SK-N-SH treated with all-trans-retinoic acid at 6 μM for 48 hours (cell line): ENCODE measurements at regions not wholly inside any gene's neighbourhood (a gene's known extent, or its start where the extent isn't known, plus 50 kb on each side); places are given as distances from the start of the nearest gene placed in this dataset.

ENCODE experiments used
- ATAC-seq: fragments of 200-7000 bp; cut with Tn5 transposase; 3 replicates; pipeline ENCODE4 v1.9.1; 2020; ENCODE audit warnings: mild to moderate bottlenecking, moderate library complexity
- ARNTL ChIP-seq: fragments of 450-650 bp; formaldehyde crosslinking; IDR thresholded peaks from 2 replicates; pipeline ENCODE4 v1.5.0; 2020; ENCODE audit warnings: low read depth, mild to moderate bottlenecking, moderate library complexity, borderline replicate concordance
- BACH2 ChIP-seq: fragments of 250-450 bp; sonication (Bioruptor Pico); IDR thresholded peaks from 2 replicates; pipeline ENCODE4 v1.9.0; 2021; ENCODE audit warnings: mild to moderate bottlenecking, borderline replicate concordance
- ESRRG ChIP-seq: fragments of 250-450 bp; sonication (Bioruptor Pico); IDR thresholded peaks from 2 replicates; pipeline ENCODE4 v1.6.1; 2021; ENCODE audit warnings: mild to moderate bottlenecking
- GLIS3 ChIP-seq: fragments of 250-450 bp; sonication (Bioruptor Pico); IDR thresholded peaks from 2 replicates; pipeline ENCODE4 v1.5.0; 2020; ENCODE audit warnings: mild to moderate bottlenecking, moderate library complexity
- OSR1 ChIP-seq: fragments of 250-450 bp; sonication (Bioruptor Pico); IDR thresholded peaks from 2 replicates; pipeline ENCODE4 v1.8.0; 2022; ENCODE audit warnings: moderate library complexity, mild to moderate bottlenecking, inconsistent platforms
- PPARA ChIP-seq: fragments of 250-450 bp; sonication (Bioruptor Pico); IDR thresholded peaks from 2 replicates; pipeline ENCODE4 v1.5.0; 2020; ENCODE audit warnings: mild to moderate bottlenecking, borderline replicate concordance
- SNAI2 ChIP-seq: fragments of 250-450 bp; sonication (Bioruptor Pico); IDR thresholded peaks from 2 replicates; pipeline ENCODE4 v1.5.0; 2020; ENCODE audit warnings: mild to moderate bottlenecking, moderate library complexity
- TCF4 ChIP-seq: fragments of 250-450 bp; sonication (Bioruptor Pico); IDR thresholded peaks from 2 replicates; pipeline ENCODE4 v1.8.0; 2021; ENCODE audit warnings: mild to moderate bottlenecking, moderate library complexity, borderline replicate concordance
- TOX ChIP-seq: fragments of 250-450 bp; sonication (Bioruptor Pico); IDR thresholded peaks from 2 replicates; pipeline ENCODE4 v1.8.0; 2021; ENCODE audit warnings: mild to moderate bottlenecking, moderate library complexity, borderline replicate concordance
- ZC3H10 ChIP-seq: fragments of 250-450 bp; sonication (Bioruptor Pico); IDR thresholded peaks from 2 replicates; pipeline ENCODE4 v1.5.1; 2021; ENCODE audit warnings: mild to moderate bottlenecking, moderate library complexity
- ZFP3 ChIP-seq: fragments of 250-450 bp; sonication (Bioruptor Pico); IDR thresholded peaks from 2 replicates; pipeline ENCODE4 v1.5.0; 2020; ENCODE audit warnings: mild to moderate bottlenecking, moderate library complexity
- ZFP30 ChIP-seq: fragments of 450-650 bp; formaldehyde crosslinking; IDR thresholded peaks from 2 replicates; pipeline ENCODE4 v1.5.0; 2022; ENCODE audit warnings: mild to moderate bottlenecking, moderate library complexity
- TF ChIP-seq, protein P1 (sequence below): fragments of 250-450 bp; sonication (Bioruptor Pico); IDR thresholded peaks from 2 replicates; pipeline ENCODE4 v1.5.0; 2020; ENCODE audit warnings: mild to moderate bottlenecking, moderate library complexity
- TF ChIP-seq, protein P2 (sequence below): fragments of 250-450 bp; sonication (Bioruptor Pico); IDR thresholded peaks from 2 replicates; pipeline ENCODE4 v1.5.1; 2020; ENCODE audit warnings: low read depth, mild to moderate bottlenecking, moderate library complexity
- TF ChIP-seq, protein P3 (sequence below): fragments of 250-450 bp; sonication (Bioruptor Pico); IDR thresholded peaks from 2 replicates; pipeline ENCODE4 v1.5.1; 2021; ENCODE audit warnings: mild to moderate bottlenecking, moderate library complexity
- TF ChIP-seq, protein P4 (sequence below): fragments of 250-450 bp; sonication (Bioruptor Pico); IDR thresholded peaks from 2 replicates; pipeline ENCODE4 v1.8.0; 2020; ENCODE audit warnings: mild to moderate bottlenecking, moderate library complexity, borderline replicate concordance
- TF ChIP-seq, protein P5 (sequence below): fragments of 250-450 bp; sonication (Bioruptor Pico); IDR thresholded peaks from 2 replicates; pipeline ENCODE4 v1.8.0; 2021; ENCODE audit warnings: low read depth, mild to moderate bottlenecking, moderate library complexity, borderline replicate concordance

DNA sequence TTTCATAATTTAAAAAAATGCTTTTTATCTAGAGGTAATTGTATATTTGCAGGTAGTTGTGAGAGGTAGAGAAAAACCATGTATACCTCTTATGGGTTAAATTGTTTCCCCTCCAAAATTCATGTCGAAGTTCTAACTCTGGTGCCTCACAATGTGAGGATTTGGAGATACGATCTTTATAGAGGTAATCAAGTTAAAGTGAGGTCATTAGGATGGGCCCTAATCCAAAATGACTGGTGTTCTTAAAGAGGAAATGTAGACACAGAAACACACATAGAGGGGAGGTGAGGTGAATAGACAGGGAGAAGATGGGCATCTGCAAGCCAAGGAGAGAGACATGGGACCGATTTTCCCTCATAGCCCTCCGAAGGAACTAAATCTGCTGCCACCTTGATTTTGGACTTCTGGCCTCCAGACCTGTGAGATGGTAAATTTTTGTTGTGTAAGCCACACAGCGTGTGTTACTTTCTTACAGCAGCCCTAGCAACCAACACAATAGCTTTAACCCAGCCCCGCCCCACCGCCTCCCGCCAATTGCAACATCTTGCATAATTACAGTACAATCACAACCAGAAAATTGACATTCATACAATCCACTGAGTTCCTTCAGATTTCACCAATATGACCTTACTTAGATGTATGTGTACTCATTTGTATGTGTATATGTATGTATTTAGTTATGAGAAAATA, 208.9 kb downstream of the MIB1 start:
- TF ChIP-seq, protein P1, sequence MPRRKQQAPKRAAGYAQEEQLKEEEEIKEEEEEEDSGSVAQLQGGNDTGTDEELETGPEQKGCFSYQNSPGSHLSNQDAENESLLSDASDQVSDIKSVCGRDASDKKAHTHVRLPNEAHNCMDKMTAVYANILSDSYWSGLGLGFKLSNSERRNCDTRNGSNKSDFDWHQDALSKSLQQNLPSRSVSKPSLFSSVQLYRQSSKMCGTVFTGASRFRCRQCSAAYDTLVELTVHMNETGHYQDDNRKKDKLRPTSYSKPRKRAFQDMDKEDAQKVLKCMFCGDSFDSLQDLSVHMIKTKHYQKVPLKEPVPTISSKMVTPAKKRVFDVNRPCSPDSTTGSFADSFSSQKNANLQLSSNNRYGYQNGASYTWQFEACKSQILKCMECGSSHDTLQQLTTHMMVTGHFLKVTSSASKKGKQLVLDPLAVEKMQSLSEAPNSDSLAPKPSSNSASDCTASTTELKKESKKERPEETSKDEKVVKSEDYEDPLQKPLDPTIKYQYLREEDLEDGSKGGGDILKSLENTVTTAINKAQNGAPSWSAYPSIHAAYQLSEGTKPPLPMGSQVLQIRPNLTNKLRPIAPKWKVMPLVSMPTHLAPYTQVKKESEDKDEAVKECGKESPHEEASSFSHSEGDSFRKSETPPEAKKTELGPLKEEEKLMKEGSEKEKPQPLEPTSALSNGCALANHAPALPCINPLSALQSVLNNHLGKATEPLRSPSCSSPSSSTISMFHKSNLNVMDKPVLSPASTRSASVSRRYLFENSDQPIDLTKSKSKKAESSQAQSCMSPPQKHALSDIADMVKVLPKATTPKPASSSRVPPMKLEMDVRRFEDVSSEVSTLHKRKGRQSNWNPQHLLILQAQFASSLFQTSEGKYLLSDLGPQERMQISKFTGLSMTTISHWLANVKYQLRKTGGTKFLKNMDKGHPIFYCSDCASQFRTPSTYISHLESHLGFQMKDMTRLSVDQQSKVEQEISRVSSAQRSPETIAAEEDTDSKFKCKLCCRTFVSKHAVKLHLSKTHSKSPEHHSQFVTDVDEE (CRISPR knock-in tag), result no peak
- TF ChIP-seq, protein P2, sequence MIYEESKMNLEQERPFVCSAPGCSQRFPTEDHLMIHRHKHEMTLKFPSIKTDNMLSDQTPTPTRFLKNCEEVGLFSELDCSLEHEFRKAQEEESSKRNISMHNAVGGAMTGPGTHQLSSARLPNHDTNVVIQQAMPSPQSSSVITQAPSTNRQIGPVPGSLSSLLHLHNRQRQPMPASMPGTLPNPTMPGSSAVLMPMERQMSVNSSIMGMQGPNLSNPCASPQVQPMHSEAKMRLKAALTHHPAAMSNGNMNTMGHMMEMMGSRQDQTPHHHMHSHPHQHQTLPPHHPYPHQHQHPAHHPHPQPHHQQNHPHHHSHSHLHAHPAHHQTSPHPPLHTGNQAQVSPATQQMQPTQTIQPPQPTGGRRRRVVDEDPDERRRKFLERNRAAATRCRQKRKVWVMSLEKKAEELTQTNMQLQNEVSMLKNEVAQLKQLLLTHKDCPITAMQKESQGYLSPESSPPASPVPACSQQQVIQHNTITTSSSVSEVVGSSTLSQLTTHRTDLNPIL, result no peak
- TF ChIP-seq BACH2 (CRISPR knock-in tag) (no peak), ZFP30 (no peak), OSR1 (CRISPR knock-in tag) (no peak), ZFP3 (CRISPR knock-in tag) (no peak), SNAI2 (CRISPR knock-in tag) (no peak), TCF4 (CRISPR knock-in tag) (no peak), GLIS3 (no peak)
- TF ChIP-seq, protein P3, sequence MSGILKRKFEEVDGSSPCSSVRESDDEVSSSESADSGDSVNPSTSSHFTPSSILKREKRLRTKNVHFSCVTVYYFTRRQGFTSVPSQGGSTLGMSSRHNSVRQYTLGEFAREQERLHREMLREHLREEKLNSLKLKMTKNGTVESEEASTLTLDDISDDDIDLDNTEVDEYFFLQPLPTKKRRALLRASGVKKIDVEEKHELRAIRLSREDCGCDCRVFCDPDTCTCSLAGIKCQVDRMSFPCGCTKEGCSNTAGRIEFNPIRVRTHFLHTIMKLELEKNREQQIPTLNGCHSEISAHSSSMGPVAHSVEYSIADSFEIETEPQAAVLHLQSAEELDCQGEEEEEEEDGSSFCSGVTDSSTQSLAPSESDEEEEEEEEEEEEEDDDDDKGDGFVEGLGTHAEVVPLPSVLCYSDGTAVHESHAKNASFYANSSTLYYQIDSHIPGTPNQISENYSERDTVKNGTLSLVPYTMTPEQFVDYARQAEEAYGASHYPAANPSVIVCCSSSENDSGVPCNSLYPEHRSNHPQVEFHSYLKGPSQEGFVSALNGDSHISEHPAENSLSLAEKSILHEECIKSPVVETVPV (CRISPR knock-in tag), result no peak
- TF ChIP-seq, protein P4, sequence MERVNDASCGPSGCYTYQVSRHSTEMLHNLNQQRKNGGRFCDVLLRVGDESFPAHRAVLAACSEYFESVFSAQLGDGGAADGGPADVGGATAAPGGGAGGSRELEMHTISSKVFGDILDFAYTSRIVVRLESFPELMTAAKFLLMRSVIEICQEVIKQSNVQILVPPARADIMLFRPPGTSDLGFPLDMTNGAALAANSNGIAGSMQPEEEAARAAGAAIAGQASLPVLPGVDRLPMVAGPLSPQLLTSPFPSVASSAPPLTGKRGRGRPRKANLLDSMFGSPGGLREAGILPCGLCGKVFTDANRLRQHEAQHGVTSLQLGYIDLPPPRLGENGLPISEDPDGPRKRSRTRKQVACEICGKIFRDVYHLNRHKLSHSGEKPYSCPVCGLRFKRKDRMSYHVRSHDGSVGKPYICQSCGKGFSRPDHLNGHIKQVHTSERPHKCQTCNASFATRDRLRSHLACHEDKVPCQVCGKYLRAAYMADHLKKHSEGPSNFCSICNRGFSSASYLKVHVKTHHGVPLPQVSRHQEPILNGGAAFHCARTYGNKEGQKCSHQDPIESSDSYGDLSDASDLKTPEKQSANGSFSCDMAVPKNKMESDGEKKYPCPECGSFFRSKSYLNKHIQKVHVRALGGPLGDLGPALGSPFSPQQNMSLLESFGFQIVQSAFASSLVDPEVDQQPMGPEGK (CRISPR knock-in tag), result no peak
- TF ChIP-seq, protein P5, sequence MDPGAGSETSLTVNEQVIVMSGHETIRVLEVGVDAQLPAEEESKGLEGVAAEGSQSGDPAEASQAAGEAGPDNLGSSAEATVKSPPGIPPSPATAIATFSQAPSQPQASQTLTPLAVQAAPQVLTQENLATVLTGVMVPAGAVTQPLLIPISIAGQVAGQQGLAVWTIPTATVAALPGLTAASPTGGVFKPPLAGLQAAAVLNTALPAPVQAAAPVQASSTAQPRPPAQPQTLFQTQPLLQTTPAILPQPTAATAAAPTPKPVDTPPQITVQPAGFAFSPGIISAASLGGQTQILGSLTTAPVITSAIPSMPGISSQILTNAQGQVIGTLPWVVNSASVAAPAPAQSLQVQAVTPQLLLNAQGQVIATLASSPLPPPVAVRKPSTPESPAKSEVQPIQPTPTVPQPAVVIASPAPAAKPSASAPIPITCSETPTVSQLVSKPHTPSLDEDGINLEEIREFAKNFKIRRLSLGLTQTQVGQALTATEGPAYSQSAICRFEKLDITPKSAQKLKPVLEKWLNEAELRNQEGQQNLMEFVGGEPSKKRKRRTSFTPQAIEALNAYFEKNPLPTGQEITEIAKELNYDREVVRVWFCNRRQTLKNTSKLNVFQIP (CRISPR knock-in tag), result no peak
- ATAC-seq, result no peak

DNA sequence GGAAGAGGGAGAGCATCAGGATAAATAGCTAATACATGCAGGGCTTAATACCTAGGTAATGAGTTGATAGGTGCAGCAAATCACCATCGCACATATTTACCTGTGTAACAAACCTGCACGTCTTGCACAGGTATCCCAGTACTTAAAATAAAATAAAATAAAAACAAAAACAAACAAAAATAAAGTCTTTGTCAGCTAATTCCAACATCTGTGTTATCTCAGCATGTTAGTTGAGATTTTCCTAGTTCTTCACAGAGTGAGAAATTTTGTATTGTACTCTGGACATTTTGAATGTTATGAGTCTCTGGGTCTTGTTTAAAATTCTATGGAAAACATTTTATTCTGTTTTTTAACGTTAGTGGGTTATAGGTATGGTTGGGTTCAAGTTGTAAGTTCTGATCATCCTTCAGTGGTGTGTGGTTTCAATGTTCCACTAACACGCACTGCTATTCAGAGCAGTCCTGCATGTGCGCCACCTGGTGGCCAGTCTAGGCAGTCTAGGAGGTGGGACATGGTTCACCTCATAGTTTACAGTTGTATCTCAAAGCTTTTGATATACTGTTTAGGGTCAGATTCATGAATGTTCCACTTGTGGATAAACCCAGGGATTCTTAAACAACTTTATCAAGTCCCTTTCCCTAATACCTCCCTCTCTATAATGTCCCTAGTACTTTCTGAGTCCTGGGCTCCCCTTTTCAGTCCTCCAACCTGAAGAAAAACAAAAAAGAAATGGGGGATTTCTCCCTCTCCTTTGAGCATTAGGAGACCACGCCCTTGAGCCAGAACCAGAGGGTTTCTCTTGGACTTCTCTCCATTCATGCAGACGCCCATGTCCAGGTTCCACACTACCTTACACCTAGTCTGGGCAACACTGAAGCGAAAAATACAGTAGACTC, 213.4 kb upstream of the GATA6 start:
- ATAC-seq, result peak; percentile 100
- TF ChIP-seq ESRRG (no peak), TOX (no peak), ARNTL (CRISPR knock-in tag) (no peak), TCF4 (CRISPR knock-in tag) (no peak), PPARA (CRISPR knock-in tag) (no peak), BACH2 (CRISPR knock-in tag) (no peak), ZC3H10 (CRISPR knock-in tag) (no peak), ZFP30 (no peak)
- TF ChIP-seq, protein P3 (CRISPR knock-in tag), result no peak
- TF ChIP-seq, protein P4 (CRISPR knock-in tag), result no peak
- TF ChIP-seq, protein P2, result no peak
- TF ChIP-seq, protein P5 (CRISPR knock-in tag), result no peak
